ENCODE measurements at regions not wholly inside any gene's neighbourhood (a gene's known extent, or its start where the extent isn't known, plus 50 kb on each side); places are given as distances from the start of the nearest gene placed in this dataset.

GRCh38 chr6:93086351-93086750, 333.0 kb downstream of the EPHA7 start:
- Histone ChIP-seq H3K4me2 (ENCODE audit: extremely low read depth, insufficient read depth, low read length) (no peak overlapping the region), H3K9me3 (ENCODE audit: control insufficient read depth, insufficient read depth, low read depth, low read length) (no peaks in the 10 kb centered on the region), H4K20me1 (ENCODE audit: control insufficient read depth, extremely low read depth, insufficient read depth, low read length) (no peaks in the 10 kb centered on the region), H3K27ac (ENCODE audit: insufficient read depth, low read length) (no peak overlapping the region), H3K36me3 (ENCODE audit: control insufficient read depth, insufficient read depth, low read length) (no peaks in the 10 kb centered on the region), H2AFZ (ENCODE audit: low read length) (no peak overlapping the region), H3K9ac (ENCODE audit: insufficient read depth, low read length) (no peak overlapping the region), H3K27me3 (ENCODE audit: control insufficient read depth, insufficient read depth, low read length) (no peaks in the 10 kb centered on the region), H3K79me2 (ENCODE audit: control insufficient read depth, insufficient read depth, low read length) (no peaks in the 10 kb centered on the region), H3K4me3 (replicated peaks in 1 of 4; ENCODE audit: control extremely low read depth in 1 of 4, insufficient read depth in 1 of 4, low read depth in 3 of 4, low read length in 4 of 4) (no peak overlapping the region), H3K4me1 (ENCODE audit: control insufficient read depth, extremely low read depth, insufficient read depth, low read length) (no peaks in the 10 kb centered on the region)
- no peak for DNase-seq (ENCODE audit: low read depth in 2 of 2)
- TF ChIP-seq, protein P1, sequence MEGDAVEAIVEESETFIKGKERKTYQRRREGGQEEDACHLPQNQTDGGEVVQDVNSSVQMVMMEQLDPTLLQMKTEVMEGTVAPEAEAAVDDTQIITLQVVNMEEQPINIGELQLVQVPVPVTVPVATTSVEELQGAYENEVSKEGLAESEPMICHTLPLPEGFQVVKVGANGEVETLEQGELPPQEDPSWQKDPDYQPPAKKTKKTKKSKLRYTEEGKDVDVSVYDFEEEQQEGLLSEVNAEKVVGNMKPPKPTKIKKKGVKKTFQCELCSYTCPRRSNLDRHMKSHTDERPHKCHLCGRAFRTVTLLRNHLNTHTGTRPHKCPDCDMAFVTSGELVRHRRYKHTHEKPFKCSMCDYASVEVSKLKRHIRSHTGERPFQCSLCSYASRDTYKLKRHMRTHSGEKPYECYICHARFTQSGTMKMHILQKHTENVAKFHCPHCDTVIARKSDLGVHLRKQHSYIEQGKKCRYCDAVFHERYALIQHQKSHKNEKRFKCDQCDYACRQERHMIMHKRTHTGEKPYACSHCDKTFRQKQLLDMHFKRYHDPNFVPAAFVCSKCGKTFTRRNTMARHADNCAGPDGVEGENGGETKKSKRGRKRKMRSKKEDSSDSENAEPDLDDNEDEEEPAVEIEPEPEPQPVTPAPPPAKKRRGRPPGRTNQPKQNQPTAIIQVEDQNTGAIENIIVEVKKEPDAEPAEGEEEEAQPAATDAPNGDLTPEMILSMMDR (conservative IDR thresholded peaks at IDR 0.05 in 1 of 2, IDR thresholded peaks at IDR 0.05 in 1 of 2; ENCODE audit: low read depth in 1 of 2, low read length in 2 of 2) = no peak
- TF ChIP-seq EZH2 (IDR thresholded peaks at IDR 0.05; ENCODE audit: low read length, missing control alignments) = no peak

DNA sequence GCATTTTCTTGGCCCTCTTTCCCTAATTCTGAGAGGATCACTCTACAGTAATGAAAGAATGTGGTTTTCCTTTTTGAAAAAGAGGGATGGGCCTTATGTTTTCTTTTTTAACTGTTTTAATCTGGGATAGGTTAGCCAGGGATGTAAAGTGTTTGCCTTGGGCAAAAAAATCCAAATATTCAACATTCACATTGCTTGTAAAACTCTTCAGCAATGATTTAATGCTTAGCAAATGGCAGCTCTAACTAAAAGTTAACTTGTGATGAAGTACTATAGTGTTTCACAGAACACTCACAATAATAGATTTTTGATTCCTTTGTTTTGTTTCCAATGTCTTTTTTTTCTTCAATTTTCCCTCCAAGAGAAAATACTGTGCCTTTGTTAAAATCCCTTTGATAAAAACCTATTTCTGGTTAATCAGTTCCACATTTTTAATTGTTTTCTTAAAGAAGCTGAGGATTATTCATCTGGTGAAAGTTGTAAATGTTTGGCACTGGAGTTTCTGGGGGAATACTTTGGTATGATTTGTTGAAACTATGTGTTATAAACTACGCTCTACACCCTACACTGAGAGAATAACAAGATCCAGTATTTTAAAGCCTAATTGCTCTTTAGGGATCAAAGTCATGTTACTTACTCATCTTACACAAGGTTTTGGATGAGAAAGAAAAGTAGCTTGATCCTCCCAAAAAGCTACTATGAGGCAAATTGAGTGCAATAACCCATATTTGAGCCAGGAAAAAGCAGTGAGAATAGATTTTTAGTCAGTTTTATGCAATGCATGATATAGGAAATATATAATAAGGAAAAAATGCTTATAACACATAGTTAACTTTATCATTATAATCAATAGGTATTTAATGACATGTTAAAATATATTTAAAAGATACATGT, 335.8 kb downstream of the EPHA7 start:
- TF ChIP-seq, protein P1 (conservative IDR thresholded peaks at IDR 0.05 in 1 of 2, IDR thresholded peaks at IDR 0.05 in 1 of 2; ENCODE audit: low read depth in 1 of 2, low read length in 2 of 2) = no peak
- TF ChIP-seq EZH2 (IDR thresholded peaks at IDR 0.05; ENCODE audit: low read length, missing control alignments) = no peak
- Histone ChIP-seq H3K27ac (ENCODE audit: insufficient read depth, low read length) (no peak overlapping the region), H3K27me3 (ENCODE audit: control insufficient read depth, insufficient read depth, low read length) (no peaks in the 10 kb centered on the region), H3K4me1 (ENCODE audit: control insufficient read depth, extremely low read depth, insufficient read depth, low read length) (no peaks in the 10 kb centered on the region), H4K20me1 (ENCODE audit: control insufficient read depth, extremely low read depth, insufficient read depth, low read length) (no peaks in the 10 kb centered on the region), H3K79me2 (ENCODE audit: control insufficient read depth, insufficient read depth, low read length) (no peaks in the 10 kb centered on the region), H3K4me3 (replicated peaks in 1 of 4; ENCODE audit: control extremely low read depth in 1 of 4, insufficient read depth in 1 of 4, low read depth in 3 of 4, low read length in 4 of 4) (no peak overlapping the region), H3K4me2 (ENCODE audit: extremely low read depth, insufficient read depth, low read length) (no peak overlapping the region), H2AFZ (ENCODE audit: low read length) (no peak overlapping the region), H3K36me3 (ENCODE audit: control insufficient read depth, insufficient read depth, low read length) (no peaks in the 10 kb centered on the region), H3K9me3 (ENCODE audit: control insufficient read depth, insufficient read depth, low read depth, low read length) (no peaks in the 10 kb centered on the region), H3K9ac (ENCODE audit: insufficient read depth, low read length) (no peak overlapping the region)
- no peak for DNase-seq (ENCODE audit: low read depth in 2 of 2)

GRCh38 chr6:93081901-93082300, 337.5 kb downstream of the EPHA7 start:
- no peaks in the 10 kb centered on the region for H3K9me3 ChIP-seq (ENCODE audit: control insufficient read depth, insufficient read depth, low read depth, low read length)
- H3K36me3 ChIP-seq (ENCODE audit: control insufficient read depth, insufficient read depth, low read length) = no peaks in the 10 kb centered on the region
- no peaks in the 10 kb centered on the region for H3K79me2 ChIP-seq (ENCODE audit: control insufficient read depth, insufficient read depth, low read length)
- no peak overlapping the region for H3K27ac ChIP-seq (ENCODE audit: insufficient read depth, low read length)
- H3K27me3 ChIP-seq (ENCODE audit: control insufficient read depth, insufficient read depth, low read length) = no peaks in the 10 kb centered on the region
- no peak overlapping the region for H3K9ac ChIP-seq (ENCODE audit: insufficient read depth, low read length)
- H4K20me1 ChIP-seq (ENCODE audit: control insufficient read depth, extremely low read depth, insufficient read depth, low read length) = no peaks in the 10 kb centered on the region
- H3K4me1 ChIP-seq (ENCODE audit: control insufficient read depth, extremely low read depth, insufficient read depth, low read length) = no peaks in the 10 kb centered on the region
- no peak for DNase-seq (ENCODE audit: low read depth in 2 of 2)
- no peak overlapping the region for H2AFZ ChIP-seq (ENCODE audit: low read length)
- no peak overlapping the region for H3K4me2 ChIP-seq (ENCODE audit: extremely low read depth, insufficient read depth, low read length)
- TF ChIP-seq, protein P1 (conservative IDR thresholded peaks at IDR 0.05 in 1 of 2, IDR thresholded peaks at IDR 0.05 in 1 of 2; ENCODE audit: low read depth in 1 of 2, low read length in 2 of 2) = no peak
- TF ChIP-seq EZH2 (IDR thresholded peaks at IDR 0.05; ENCODE audit: low read length, missing control alignments) = no peak
- no peak overlapping the region for H3K4me3 ChIP-seq (replicated peaks in 1 of 4; ENCODE audit: control extremely low read depth in 1 of 4, insufficient read depth in 1 of 4, low read depth in 3 of 4, low read length in 4 of 4)

Measured in fibroblast of lung (primary cell).